GM12873 (cell line): ENCODE measurements at regions not wholly inside any gene's neighbourhood (a gene's known extent, or its start where the extent isn't known, plus 50 kb on each side); places are given as distances from the start of the nearest gene placed in this dataset.

Source experiments
- CTCF ChIP-seq: IDR thresholded peaks from 2 replicates; pipeline ENCODE4 v1.5.1; 2012; ENCODE audit warnings: low read depth, mild to moderate bottlenecking, moderate library complexity, low read length, control low read depth; ENCODE audit not compliant: insufficient read depth; ENCODE audit errors: missing control alignments

DNA sequence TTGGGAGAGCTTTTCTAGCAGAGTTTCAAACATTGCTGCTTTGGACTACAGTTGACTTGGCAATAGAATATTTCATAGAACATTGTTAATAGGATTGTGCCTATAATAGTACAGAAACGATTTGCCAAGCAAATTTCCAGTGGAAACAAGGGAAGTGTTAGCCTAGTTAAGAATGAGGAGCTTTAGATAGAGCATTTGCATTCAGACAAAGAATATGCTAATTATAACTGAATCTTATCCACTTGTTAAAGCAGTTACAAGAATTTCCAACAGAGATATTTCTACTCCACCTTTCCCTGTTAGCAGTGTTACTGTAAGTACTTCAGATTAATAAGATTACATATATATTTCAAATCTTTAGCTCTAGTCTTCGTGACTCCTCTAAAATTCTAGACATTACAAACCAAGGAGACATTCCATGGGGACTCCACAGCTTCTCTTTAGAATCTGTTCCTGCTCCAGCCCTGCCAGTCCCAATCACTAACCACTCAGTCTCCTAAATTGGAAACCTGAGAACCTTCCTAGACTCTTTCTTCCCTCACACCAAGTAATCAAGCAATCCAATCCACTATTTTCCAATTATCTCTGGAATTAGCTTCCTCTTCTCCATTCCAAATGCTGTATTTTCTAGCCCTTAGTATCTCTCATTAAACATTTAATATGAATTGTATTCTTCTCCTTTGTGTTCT, 141.8 kb upstream of the PBX1 start:
- no peak for TF ChIP-seq CTCF

GRCh38 chr1:164423136-164423535, 135.8 kb upstream of the PBX1 start:
- TF ChIP-seq CTCF = no peak

DNA sequence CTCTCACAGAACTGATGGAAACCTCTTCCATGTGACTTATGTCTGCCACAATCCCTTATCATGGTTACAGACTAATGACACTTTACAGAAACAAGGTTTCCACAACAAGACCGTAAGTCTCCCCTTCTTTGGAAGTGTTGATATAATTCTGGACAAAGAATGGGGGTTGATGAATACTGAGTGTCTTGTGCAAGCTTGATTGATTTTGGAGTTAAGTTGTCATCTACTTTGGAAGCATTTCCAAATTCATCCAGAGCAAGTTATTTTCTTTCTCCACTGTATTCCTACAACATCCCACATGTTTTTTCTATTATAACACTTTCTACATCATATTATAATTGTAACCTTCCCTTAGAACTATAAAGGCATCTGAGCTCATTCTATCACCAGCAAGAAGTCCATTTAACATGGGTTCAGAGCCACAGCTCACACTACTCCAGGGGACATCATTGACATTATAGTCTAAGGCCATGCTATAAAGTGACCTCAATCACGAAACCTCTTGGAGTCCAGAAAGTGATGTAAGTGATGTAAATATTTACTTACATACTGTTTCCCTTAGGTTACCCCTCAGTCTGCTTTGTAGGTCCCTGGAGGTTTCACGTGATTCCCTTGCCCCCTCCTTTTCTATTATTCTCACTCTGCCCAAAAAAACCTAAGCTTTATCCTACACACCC, 125.7 kb upstream of the PBX1 start:
- no peak for TF ChIP-seq CTCF

GRCh38 chr1:164433818-164434170, 125.2 kb upstream of the PBX1 start:
- no peak for TF ChIP-seq CTCF

DNA sequence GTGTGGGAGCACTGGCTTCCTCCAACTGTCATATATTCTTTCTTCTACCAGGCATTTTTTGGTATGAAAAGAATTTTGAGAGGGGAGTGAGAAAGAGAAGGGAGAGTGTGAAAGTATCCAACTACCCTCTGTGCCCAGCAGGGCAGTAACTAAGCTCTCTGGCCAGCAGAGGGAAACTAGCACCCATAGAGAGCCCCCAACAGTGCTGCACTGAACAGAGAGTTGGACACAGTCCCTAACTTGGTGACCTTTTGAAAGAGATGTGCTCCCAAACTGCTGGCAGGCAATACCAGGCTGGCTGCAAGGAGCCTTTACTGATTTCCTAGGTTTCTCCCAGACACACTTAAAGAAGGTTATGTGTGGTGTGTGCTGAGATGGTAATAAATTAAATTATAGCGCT, 118.8 kb upstream of the PBX1 start:
- no peak for TF ChIP-seq CTCF

DNA sequence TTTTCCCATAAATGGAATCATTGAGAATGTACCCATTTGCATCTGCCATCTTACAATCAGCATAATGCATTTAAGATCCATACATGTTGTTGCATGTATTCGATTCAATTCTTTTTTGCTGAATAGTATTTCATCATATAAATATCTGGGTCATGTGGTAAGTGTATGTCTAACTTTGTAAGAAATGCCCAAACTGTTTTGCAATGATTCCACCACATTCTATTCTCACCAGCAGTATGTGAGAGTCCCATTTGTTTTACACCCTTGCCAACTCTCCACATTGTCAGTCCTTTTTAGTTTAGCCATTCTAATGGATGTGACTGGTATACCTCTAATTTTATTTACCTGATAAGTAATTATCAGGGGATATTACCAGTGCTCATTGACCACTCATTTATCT, 115.8 kb upstream of the PBX1 start:
- no peak for TF ChIP-seq CTCF

- no peak for TF ChIP-seq CTCF
These were observed 115.1 kb upstream of the PBX1 start for GRCh38 chr1:164443836-164444235.
